Spleen (tissue), 7 donors: ENCODE measurements at regions not wholly inside any gene's neighbourhood (a gene's known extent, or its start where the extent isn't known, plus 50 kb on each side); places are given as distances from the start of the nearest gene placed in this dataset.

Experiments used
- CTCF ChIP-seq, 11 experiments: fragments of 200-600 bp in 7 of 11; fragments of 450-650 bp in 4 of 11; sonication (generic) in 4 of 11; IDR thresholded peaks in 8 of 11; conservative IDR thresholded peaks in 3 of 11; 1 replicate in 7 of 11; 2 replicates in 4 of 11; pipeline versions ENCODE4 v1.4.0 to v1.8.0; 2016 to 2021; ENCODE audit warnings: antibody characterized with exemption in 11 of 11, inconsistent platforms in 4 of 11, mild to moderate bottlenecking in 1 of 11
- POLR2A ChIP-seq, 3 donors: fragments of 450-650 bp; IDR thresholded peaks; one replicate each; pipeline ENCODE4 v1.5.1; 2017; ENCODE audit warnings: antibody characterized with exemption in 3 of 3, mild to moderate bottlenecking in 1 of 3
- POLR2AphosphoS5 ChIP-seq, 3 donors: sonication (generic); formaldehyde crosslinking; IDR thresholded peaks; one replicate each; pipeline ENCODE4 v1.5.1; 2017; ENCODE audit warnings: antibody characterized with exemption in 3 of 3
- donor health status: DM: no; HTN: no; CAD: no; lungs with moderate emphysema.
- donor health status: DM: no; HTN: no; CAD: no.
- donor health status: DM: no; HTN: no; CAD: no.

- TF ChIP-seq CTCF (IDR thresholded peaks at IDR 0.05 in 8 of 11, conservative IDR thresholded peaks at IDR 0.05 in 3 of 11) = no peak
- no peak for TF ChIP-seq POLR2AphosphoS5 (IDR thresholded peaks at IDR 0.05)
- no peak for TF ChIP-seq POLR2A (IDR thresholded peaks at IDR 0.05)
Observed at GRCh38 chr4:164108971-164109370, 614.5 kb downstream of the TMA16 start.
